ENCODE measurements at regions not wholly inside any gene's neighbourhood (a gene's known extent, or its start where the extent isn't known, plus 50 kb on each side); places are given as distances from the start of the nearest gene placed in this dataset.
"Not testable (repeated sequence)": the region's sequence is repeated elsewhere in the genome, so short reads cannot be mapped to it uniquely, and the experiment has no call there.

DNA sequence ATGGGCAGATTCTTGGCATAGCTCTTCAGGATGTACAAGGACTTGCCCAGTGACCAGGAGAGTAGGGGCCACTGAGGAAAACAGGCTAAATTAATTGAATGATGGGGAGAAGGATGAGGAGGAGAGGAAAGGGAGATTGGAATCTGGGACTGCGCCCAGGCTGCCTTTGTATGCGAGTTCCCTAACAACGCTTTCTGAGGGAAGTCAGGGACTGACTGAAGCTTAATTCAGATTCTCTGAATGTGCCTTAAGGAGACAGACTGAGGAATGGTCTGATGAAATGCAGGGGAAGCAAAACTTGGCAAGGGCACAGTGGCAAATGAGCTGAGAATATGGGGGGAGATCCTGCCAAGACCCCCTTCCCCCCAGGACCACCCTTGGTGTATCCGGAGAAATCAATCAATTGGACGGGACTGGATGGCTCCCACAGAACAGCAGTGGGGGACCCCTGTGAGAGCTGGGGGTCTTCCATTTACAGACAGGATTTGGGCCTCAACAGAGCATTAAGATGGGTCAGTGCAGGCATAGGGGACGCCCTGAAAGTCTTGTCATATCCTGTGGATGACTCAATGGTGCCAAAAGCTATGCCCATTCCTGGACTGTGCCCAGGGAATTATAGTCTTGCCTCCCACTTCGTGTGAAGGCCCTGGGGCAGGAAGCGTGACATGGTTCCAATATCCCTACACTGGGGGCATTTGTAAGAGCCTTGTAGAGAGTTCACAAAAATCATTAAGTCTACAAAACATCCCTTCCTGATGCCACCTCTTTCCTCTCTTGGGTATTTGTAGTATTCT lies 215.5 kb upstream of the TNC start:
- no peaks in the 10 kb centered on the region for H3F3A ChIP-seq (ENCODE audit: insufficient read depth, low read length)
- TF ChIP-seq, protein P1, sequence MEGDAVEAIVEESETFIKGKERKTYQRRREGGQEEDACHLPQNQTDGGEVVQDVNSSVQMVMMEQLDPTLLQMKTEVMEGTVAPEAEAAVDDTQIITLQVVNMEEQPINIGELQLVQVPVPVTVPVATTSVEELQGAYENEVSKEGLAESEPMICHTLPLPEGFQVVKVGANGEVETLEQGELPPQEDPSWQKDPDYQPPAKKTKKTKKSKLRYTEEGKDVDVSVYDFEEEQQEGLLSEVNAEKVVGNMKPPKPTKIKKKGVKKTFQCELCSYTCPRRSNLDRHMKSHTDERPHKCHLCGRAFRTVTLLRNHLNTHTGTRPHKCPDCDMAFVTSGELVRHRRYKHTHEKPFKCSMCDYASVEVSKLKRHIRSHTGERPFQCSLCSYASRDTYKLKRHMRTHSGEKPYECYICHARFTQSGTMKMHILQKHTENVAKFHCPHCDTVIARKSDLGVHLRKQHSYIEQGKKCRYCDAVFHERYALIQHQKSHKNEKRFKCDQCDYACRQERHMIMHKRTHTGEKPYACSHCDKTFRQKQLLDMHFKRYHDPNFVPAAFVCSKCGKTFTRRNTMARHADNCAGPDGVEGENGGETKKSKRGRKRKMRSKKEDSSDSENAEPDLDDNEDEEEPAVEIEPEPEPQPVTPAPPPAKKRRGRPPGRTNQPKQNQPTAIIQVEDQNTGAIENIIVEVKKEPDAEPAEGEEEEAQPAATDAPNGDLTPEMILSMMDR (IDR thresholded peaks at IDR 0.05; ENCODE audit: low read length) = no peak
- TF ChIP-seq EZH2 (optimal IDR thresholded peaks at IDR 0.05; ENCODE audit: low read depth, low read length) (no peak), EZH2phosphoT487 (IDR thresholded peaks at IDR 0.05; ENCODE audit: low read length) (no peak)
- H3K9ac ChIP-seq (ENCODE audit: low read length) = no peak overlapping the region
- no peaks in the 10 kb centered on the region for H3K9me2 ChIP-seq (replicated peaks; ENCODE audit: insufficient read depth, low read length)
- H3K27ac ChIP-seq (ENCODE audit: low read length) = no peak overlapping the region
- DNase-seq = no peak
- H3K36me3 ChIP-seq (replicated peaks; ENCODE audit: insufficient read depth, low read length) = no peaks in the 10 kb centered on the region
- no peaks in the 10 kb centered on the region for H3K79me2 ChIP-seq (ENCODE audit: low read length)
- H3K27me3 ChIP-seq (replicated peaks; ENCODE audit: insufficient read depth, low read length) = no peaks in the 10 kb centered on the region
- no peak overlapping the region for H3K4me2 ChIP-seq (ENCODE audit: low read depth, low read length)
- no peaks in the 10 kb centered on the region for H4K20me1 ChIP-seq (ENCODE audit: insufficient read depth, low read length)
- H3K9me3 ChIP-seq (replicated peaks; ENCODE audit: insufficient read depth, low read length) = no peaks in the 10 kb centered on the region
- H2AFZ ChIP-seq (ENCODE audit: low read length) = no peak overlapping the region
- no peaks in the 10 kb centered on the region for H3K4me1 ChIP-seq (ENCODE audit: low read length)
- no peak overlapping the region for H3K4me3 ChIP-seq (ENCODE audit: low read length)

DNA sequence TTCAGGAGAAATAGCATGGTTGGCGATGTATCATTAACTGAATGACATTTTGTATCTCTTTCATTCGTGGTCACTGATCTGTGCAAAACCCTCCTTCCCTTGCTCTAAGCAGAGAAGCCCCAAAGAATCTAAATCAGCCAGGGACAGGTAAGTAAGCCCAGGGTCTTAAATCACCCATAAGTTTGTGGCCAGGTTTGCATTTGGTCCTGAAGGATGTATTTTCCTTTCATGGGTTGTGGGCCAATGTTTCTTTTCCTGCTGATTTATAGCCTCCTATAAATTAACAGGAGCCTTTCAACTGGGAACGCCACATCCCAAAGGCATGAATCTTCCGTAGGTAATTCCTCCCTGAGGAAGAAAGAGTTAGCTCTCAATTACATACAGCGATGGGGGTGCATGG lies 217.5 kb upstream of the TNC start:
- no peak overlapping the region for H3K4me2 ChIP-seq (ENCODE audit: low read depth, low read length)
- no peaks in the 10 kb centered on the region for H3K79me2 ChIP-seq (ENCODE audit: low read length)
- no peaks in the 10 kb centered on the region for H3K36me3 ChIP-seq (replicated peaks; ENCODE audit: insufficient read depth, low read length)
- H3K4me1 ChIP-seq (ENCODE audit: low read length) = no peaks in the 10 kb centered on the region
- no peak overlapping the region for H3K4me3 ChIP-seq (ENCODE audit: low read length)
- H3K9ac ChIP-seq (ENCODE audit: low read length) = no peak overlapping the region
- H3K27ac ChIP-seq (ENCODE audit: low read length) = no peak overlapping the region
- H3K9me2 ChIP-seq (replicated peaks; ENCODE audit: insufficient read depth, low read length) = no peaks in the 10 kb centered on the region
- DNase-seq = no peak
- no peak overlapping the region for H2AFZ ChIP-seq (ENCODE audit: low read length)
- H4K20me1 ChIP-seq (ENCODE audit: insufficient read depth, low read length) = no peaks in the 10 kb centered on the region
- TF ChIP-seq EZH2 (optimal IDR thresholded peaks at IDR 0.05; ENCODE audit: low read depth, low read length) (no peak), EZH2phosphoT487 (IDR thresholded peaks at IDR 0.05; ENCODE audit: low read length) (no peak)
- H3K27me3 ChIP-seq (replicated peaks; ENCODE audit: insufficient read depth, low read length) = no peaks in the 10 kb centered on the region
- H3K9me3 ChIP-seq (replicated peaks; ENCODE audit: insufficient read depth, low read length) = no peaks in the 10 kb centered on the region
- H3F3A ChIP-seq (ENCODE audit: insufficient read depth, low read length) = no peaks in the 10 kb centered on the region

DNA sequence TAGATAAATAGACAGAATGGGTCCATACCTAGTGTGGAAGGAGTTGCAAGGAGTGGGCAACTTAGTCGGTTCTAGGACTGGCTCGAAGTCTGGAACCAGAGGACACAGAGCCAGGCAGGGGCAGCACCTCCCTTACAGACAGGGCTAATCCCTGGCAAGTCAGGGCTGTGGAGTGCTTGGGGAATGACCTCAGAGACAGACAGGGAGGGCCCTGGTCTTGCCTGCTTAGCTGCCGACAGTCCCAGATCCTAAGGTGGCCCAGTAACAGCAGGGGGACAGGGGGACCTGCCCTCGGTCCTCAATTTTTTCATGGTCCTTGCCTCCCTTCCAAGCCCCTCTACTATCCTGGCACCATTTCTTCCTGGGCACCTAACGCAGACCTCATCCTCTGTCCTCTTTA lies 222.4 kb upstream of the TNC start:
- Histone ChIP-seq H4K20me1 (ENCODE audit: insufficient read depth, low read length) (no peaks in the 10 kb centered on the region), H3F3A (ENCODE audit: insufficient read depth, low read length) (no peaks in the 10 kb centered on the region), H3K9ac (ENCODE audit: low read length) (no peak overlapping the region), H3K36me3 (replicated peaks; ENCODE audit: insufficient read depth, low read length) (no peaks in the 10 kb centered on the region), H3K27ac (ENCODE audit: low read length) (no peak overlapping the region), H3K9me3 (replicated peaks; ENCODE audit: insufficient read depth, low read length) (no peaks in the 10 kb centered on the region), H3K4me1 (ENCODE audit: low read length) (no peaks in the 10 kb centered on the region), H2AFZ (ENCODE audit: low read length) (no peak overlapping the region), H3K9me2 (replicated peaks; ENCODE audit: insufficient read depth, low read length) (no peaks in the 10 kb centered on the region), H3K4me3 (ENCODE audit: low read length) (no peak overlapping the region), H3K4me2 (ENCODE audit: low read depth, low read length) (no peak overlapping the region), H3K79me2 (ENCODE audit: low read length) (no peaks in the 10 kb centered on the region), H3K27me3 (replicated peaks; ENCODE audit: insufficient read depth, low read length) (no peaks in the 10 kb centered on the region)
- no peak for DNase-seq
- TF ChIP-seq EZH2 (optimal IDR thresholded peaks at IDR 0.05; ENCODE audit: low read depth, low read length) (no peak), EZH2phosphoT487 (IDR thresholded peaks at IDR 0.05; ENCODE audit: low read length) (no peak)
- TF ChIP-seq, protein P1 (IDR thresholded peaks at IDR 0.05; ENCODE audit: low read length) = no peak

DNA sequence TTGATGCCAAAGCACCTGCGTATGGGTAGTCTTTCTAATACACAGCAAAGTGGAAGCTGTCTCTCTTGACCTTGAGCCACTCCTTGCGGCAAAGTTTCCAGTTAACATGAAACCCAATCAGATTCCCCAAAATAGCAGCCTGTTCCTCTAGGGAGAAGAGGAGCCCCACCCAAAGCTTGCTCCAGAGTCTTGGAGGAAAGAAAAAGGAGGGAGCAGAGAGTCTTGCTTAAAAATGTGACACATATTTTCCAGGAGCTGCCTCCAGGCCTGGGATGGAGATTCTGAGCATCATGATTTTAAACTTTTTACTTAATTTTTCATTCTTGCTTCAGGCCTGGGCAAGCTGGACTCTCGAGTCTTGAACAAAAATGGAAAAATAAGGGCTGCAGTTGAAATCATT lies 223.5 kb upstream of the TNC start:
- no peaks in the 10 kb centered on the region for H3K9me3 ChIP-seq (replicated peaks; ENCODE audit: insufficient read depth, low read length)
- no peaks in the 10 kb centered on the region for H3K79me2 ChIP-seq (ENCODE audit: low read length)
- TF ChIP-seq EZH2phosphoT487 (IDR thresholded peaks at IDR 0.05; ENCODE audit: low read length) (no peak), EZH2 (optimal IDR thresholded peaks at IDR 0.05; ENCODE audit: low read depth, low read length) (no peak)
- TF ChIP-seq, protein P1 (IDR thresholded peaks at IDR 0.05; ENCODE audit: low read length) = no peak
- no peak overlapping the region for H2AFZ ChIP-seq (ENCODE audit: low read length)
- no peaks in the 10 kb centered on the region for H3K27me3 ChIP-seq (replicated peaks; ENCODE audit: insufficient read depth, low read length)
- H3K36me3 ChIP-seq (replicated peaks; ENCODE audit: insufficient read depth, low read length) = no peaks in the 10 kb centered on the region
- no peaks in the 10 kb centered on the region for H3K9me2 ChIP-seq (replicated peaks; ENCODE audit: insufficient read depth, low read length)
- H3K4me3 ChIP-seq (ENCODE audit: low read length) = no peak overlapping the region
- no peaks in the 10 kb centered on the region for H3K4me1 ChIP-seq (ENCODE audit: low read length)
- no peak for DNase-seq
- no peaks in the 10 kb centered on the region for H3F3A ChIP-seq (ENCODE audit: insufficient read depth, low read length)
- H3K9ac ChIP-seq (ENCODE audit: low read length) = no peak overlapping the region
- H3K4me2 ChIP-seq (ENCODE audit: low read depth, low read length) = no peak overlapping the region
- H4K20me1 ChIP-seq (ENCODE audit: insufficient read depth, low read length) = no peaks in the 10 kb centered on the region
- H3K27ac ChIP-seq (ENCODE audit: low read length) = no peak overlapping the region

DNA sequence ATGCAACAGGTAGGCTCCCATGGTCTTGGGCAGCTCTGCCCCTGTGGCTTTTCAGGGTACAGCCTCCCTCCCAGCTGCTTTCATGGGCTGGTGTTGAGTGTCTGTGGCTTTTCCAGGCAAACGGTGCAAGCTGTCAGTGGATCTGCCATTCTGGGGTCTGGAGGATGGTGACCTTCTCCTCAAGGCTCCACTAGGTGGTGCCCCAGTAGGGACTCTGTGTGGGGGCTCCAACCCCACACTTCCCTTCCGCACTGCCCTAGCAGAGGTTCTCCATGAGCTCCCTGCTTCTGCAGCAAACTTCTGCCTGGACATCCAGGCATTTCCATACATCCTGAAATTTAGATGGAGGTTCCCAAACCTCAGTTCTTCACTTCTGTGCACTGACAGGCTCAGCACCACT lies 229.8 kb upstream of the TNC start:
- not testable (repeated sequence) for H3K9me2 ChIP-seq (replicated peaks; ENCODE audit: insufficient read depth, low read length); H3K4me1 ChIP-seq (ENCODE audit: low read length); H3K79me2 ChIP-seq (ENCODE audit: low read length); H2AFZ ChIP-seq (ENCODE audit: low read length); H3K9ac ChIP-seq (ENCODE audit: low read length); H3K4me2 ChIP-seq (ENCODE audit: low read depth, low read length); H3K27ac ChIP-seq (ENCODE audit: low read length); DNase-seq; H4K20me1 ChIP-seq (ENCODE audit: insufficient read depth, low read length); H3K9me3 ChIP-seq (replicated peaks; ENCODE audit: insufficient read depth, low read length); H3K27me3 ChIP-seq (replicated peaks; ENCODE audit: insufficient read depth, low read length); H3K36me3 ChIP-seq (replicated peaks; ENCODE audit: insufficient read depth, low read length); H3K4me3 ChIP-seq (ENCODE audit: low read length); H3F3A ChIP-seq (ENCODE audit: insufficient read depth, low read length)
